IPS-18a (cell line): ENCODE measurements at regions not wholly inside any gene's neighbourhood (a gene's known extent, or its start where the extent isn't known, plus 50 kb on each side); places are given as distances from the start of the nearest gene placed in this dataset.

Experiments used
- H3K27ac ChIP-seq: one replicate; pipeline ENCODE4 v1.5.1; 2013; ENCODE audit warnings: low read length
- H3K27me3 ChIP-seq: one replicate; pipeline ENCODE4 v1.6.1; 2013; ENCODE audit warnings: mild to moderate bottlenecking, low read length; ENCODE audit not compliant: control insufficient read depth, insufficient read depth
- H3K36me3 ChIP-seq: one replicate; pipeline ENCODE4 v1.6.1; 2013; ENCODE audit warnings: low read depth, low read length; ENCODE audit not compliant: control insufficient read depth
- H3K4me1 ChIP-seq: one replicate; pipeline ENCODE4 v1.6.1; 2013; ENCODE audit warnings: low read depth, low read length; ENCODE audit not compliant: control insufficient read depth
- H3K4me3 ChIP-seq: one replicate; pipeline ENCODE4 v1.5.1; 2013; ENCODE audit warnings: low read length
- H3K9ac ChIP-seq: one replicate; pipeline ENCODE4 v1.6.1; 2013; ENCODE audit warnings: mild to moderate bottlenecking, low read length, moderate library complexity
- H3K9me3 ChIP-seq: one replicate; pipeline ENCODE4 v1.6.1; 2013; ENCODE audit warnings: low read depth, low read length; ENCODE audit not compliant: control insufficient read depth

DNA sequence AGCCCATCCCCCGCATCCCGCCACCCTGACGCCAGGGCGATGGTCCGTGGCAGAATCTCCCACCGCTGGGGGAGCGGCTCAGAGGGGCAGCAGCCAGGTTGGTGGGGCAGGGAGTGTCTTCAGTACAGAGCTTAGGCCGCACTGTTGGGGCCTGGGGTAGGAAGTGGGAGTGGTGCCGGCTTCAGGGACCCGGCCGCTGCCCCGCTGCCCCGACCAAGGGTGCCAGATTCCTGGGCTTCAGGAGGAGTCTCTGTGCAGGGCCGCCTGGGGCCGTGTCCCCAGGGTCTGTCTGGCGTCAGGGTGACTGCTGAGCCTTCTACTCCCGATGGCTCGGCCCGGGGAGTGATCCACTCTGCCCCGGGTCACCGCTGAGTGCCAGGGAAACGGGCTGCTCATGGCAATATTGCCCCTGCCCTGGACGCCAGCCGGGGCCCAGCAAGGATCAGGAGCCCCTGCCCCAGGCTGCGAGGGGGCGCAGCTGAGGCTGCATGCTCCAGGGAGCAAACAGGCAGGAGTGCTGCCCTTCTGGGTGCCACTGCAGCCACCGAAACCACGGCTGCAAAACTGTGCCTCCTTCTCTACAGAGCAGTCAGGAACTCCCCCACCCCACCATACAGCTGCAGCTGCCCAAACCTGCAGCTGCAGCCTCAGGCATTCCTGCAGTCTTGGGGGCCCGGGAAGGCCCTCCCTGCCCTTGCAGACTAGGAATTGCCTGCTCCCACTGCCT, 1206.1 kb downstream of the ARAP2 start:
- Histone ChIP-seq H3K36me3 (no peaks in the 10 kb centered on the region), H3K4me1 (no peaks in the 10 kb centered on the region), H3K4me3 (no peak overlapping the region), H3K9me3 (no peaks in the 10 kb centered on the region), H3K27ac (no peak overlapping the region), H3K9ac (no peak overlapping the region), H3K27me3 (no peaks in the 10 kb centered on the region)

DNA sequence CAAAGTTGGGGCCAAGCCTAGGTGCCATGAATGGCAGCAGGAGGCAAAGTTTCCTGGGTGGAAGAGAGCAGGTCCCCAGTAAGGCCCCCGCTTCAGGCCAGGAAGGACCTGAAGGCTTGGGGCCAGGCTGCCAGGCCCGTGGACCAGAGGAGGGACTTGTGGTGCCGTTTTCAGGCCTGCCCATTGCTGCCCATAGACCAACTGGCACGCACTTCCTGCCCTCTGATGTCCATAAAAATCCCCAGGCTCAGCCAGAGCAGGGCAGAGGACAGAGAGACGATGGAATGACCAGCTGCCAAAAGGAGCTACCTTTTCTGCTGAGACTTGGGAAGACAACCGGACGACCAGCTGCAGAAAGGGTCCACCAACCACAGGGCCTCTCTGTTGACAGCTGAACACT, 1205.5 kb downstream of the ARAP2 start:
- H3K27ac ChIP-seq: no peak overlapping the region
- no peaks in the 10 kb centered on the region for H3K36me3 ChIP-seq
- no peaks in the 10 kb centered on the region for H3K27me3 ChIP-seq
- H3K4me1 ChIP-seq: no peaks in the 10 kb centered on the region
- H3K4me3 ChIP-seq: no peak overlapping the region
- H3K9ac ChIP-seq: no peak overlapping the region
- no peaks in the 10 kb centered on the region for H3K9me3 ChIP-seq

DNA sequence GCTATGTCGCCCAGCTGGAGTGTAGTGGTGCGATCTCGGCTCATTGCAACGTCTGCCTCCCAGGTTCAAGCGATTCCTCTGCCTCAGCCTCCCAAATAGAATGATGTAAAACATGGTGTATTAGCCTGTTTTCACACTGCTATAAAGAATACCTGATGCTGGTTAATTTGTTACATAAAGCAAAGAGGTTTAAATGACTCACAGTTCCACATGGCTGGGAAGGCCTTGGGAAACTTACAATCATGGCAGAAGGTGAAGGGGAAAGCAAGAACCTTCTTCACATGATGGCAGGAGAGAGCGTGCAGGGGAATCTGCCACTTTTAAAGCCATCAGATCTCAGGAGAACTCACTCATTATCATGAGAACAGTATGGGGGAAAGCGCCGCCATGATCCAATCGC, 1191.8 kb downstream of the ARAP2 start:
- Histone ChIP-seq H3K36me3 (no peaks in the 10 kb centered on the region), H3K27ac (no peak overlapping the region), H3K9me3 (no peaks in the 10 kb centered on the region), H3K4me3 (no peak overlapping the region), H3K4me1 (peaks cover 5% of the 10 kb centered on the region), H3K9ac (no peak overlapping the region), H3K27me3 (no peaks in the 10 kb centered on the region)

DNA sequence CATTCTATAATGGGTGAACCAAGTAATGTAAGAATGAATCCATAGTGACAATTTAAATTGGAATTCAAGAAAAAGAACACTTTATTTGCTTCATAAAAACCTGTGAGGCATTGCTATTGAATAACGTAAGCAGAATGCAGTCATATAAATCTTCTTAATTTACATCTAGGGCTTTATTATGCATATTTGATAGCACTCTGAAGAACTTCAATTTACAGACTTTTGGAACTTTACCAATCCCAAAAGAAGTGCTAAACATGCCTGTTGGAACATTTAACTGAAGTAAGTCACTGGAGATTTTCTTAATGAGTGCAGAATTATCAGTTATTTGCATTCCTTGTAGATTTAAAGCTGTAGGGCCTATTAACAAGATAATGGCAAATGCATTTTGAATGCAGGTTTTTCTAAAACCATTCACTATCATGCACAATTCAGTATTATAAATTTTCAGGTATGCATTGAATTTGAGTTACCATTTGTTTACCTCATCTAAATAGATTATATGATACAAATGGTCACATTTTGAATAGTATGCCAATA, 1181.2 kb downstream of the ARAP2 start:
- Histone ChIP-seq H3K4me3 (no peak overlapping the region), H3K4me1 (peaks cover 3% of the 10 kb centered on the region), H3K27me3 (no peaks in the 10 kb centered on the region), H3K9me3 (no peaks in the 10 kb centered on the region), H3K9ac (no peak overlapping the region), H3K36me3 (no peaks in the 10 kb centered on the region), H3K27ac (no peak overlapping the region)

DNA sequence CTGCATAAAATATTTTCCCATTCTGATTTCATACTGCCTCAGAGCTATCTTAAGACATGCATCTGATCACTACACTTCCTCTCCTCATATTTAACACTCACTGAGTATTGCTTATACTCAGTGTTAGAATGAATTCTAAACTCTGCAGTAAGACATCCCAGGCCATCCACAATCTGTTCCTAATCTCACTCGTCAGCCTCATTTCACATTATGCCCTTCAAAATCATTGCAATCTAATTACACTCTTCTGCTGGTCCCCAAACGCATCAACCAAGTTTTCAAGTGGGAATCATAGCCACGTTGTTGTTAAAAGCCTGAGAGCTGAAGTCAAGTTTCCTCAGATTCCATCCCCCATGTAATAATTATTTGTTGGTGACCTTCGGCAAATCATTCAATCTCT, 1177.9 kb downstream of the ARAP2 start:
- H3K9me3 ChIP-seq: no peaks in the 10 kb centered on the region

DNA sequence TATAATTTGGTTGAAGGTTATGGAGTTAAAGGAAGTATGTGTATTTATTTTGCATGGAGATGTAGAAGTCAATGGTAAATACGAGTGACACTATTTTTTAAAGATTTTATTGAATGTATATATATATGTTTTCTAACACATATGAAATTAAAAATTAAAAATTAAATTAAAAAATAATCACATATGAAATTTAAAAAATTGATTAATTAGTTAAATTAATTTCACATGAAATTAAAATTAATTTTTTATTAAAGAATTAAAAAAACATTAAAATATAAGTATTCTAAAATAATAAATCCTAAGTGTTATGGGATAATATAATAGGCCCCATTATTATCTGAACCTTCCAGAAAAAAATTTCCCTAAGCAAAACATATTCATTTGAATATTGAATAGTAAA, 1163.5 kb downstream of the ARAP2 start:
- H3K9ac ChIP-seq: no peak overlapping the region
- no peak overlapping the region for H3K4me3 ChIP-seq
- H3K27ac ChIP-seq: no peak overlapping the region
- H3K4me1 ChIP-seq: no peaks in the 10 kb centered on the region
- H3K36me3 ChIP-seq: no peaks in the 10 kb centered on the region
- no peaks in the 10 kb centered on the region for H3K9me3 ChIP-seq
- H3K27me3 ChIP-seq: no peaks in the 10 kb centered on the region

More for the DNA sequence above, 1177.9 kb downstream of the ARAP2 start:
- Histone ChIP-seq H3K27me3 (no peaks in the 10 kb centered on the region), H3K4me3 (no peak overlapping the region), H3K9ac (no peak overlapping the region), H3K36me3 (no peaks in the 10 kb centered on the region), H3K4me1 (peaks cover 3% of the 10 kb centered on the region), H3K27ac (no peak overlapping the region)

DNA sequence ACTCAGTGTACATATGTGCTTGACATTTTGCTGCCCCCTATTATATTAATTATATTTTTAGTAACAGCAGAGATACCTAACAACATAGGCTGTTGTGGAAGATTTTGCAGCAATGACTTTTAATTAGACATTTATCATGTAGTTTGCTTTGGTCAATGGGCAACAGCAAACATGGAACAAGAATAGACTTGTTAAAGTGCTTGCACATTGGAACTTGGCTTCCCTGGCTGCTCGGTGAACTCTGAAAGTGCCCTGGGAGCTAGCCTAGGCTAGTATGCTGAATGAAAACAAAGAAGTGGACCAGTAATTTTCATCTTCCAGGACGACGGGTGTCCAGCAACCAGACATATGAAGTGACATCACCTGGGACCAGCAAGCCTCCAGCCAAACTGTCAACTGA, 1157.1 kb downstream of the ARAP2 start:
- Histone ChIP-seq H3K27ac (no peak overlapping the region), H3K4me1 (no peaks in the 10 kb centered on the region), H3K9ac (no peak overlapping the region), H3K27me3 (no peaks in the 10 kb centered on the region), H3K4me3 (no peak overlapping the region), H3K9me3 (no peaks in the 10 kb centered on the region), H3K36me3 (no peaks in the 10 kb centered on the region)

DNA sequence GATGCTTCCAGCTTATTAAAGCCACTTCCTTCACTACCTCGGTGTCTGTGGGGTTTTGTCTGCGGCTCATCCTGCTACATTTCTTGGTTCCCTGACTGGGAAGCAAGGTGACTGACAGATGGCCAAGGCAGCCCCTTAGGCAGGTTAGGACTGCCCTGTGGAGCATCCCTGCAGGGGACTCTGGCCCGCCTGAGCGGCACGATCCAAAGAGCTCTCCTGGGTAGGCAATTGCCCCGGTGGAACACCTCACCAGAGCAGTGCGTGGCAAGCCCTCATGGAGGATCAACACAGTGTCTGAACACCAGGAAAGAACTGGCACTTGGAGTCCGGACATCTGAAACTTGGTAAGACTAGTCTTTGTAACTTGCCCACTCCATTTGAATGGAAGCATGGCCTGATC, 1143.4 kb downstream of the ARAP2 start:
- Histone ChIP-seq H3K9me3 (no peaks in the 10 kb centered on the region), H3K27ac (no peak overlapping the region), H3K9ac (no peak overlapping the region), H3K36me3 (no peaks in the 10 kb centered on the region), H3K4me3 (no peak overlapping the region), H3K27me3 (no peaks in the 10 kb centered on the region), H3K4me1 (no peaks in the 10 kb centered on the region)

DNA sequence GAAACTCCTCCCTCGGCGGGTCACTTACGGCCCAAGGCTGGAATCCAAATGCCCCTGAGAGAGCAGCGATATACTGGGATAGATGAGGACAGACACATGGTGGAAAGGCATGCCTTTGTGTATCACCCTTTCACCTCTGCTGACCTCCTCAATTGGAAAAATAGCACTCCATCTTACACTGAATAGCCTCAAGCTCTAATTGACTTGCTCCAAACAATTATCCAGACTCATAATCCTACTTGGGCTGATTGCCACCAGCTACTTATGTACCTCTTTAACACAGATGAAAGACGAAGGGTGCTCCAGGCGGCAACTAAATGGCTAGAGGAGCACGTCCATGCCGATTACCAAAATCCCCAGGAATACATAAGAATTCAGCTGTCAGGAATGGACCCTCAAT, 1142.2 kb downstream of the ARAP2 start:
- H3K9ac ChIP-seq: no peak overlapping the region
- H3K9me3 ChIP-seq: no peaks in the 10 kb centered on the region
- H3K27ac ChIP-seq: no peak overlapping the region
- H3K36me3 ChIP-seq: no peaks in the 10 kb centered on the region
- no peaks in the 10 kb centered on the region for H3K27me3 ChIP-seq
- no peaks in the 10 kb centered on the region for H3K4me1 ChIP-seq
- no peak overlapping the region for H3K4me3 ChIP-seq

DNA sequence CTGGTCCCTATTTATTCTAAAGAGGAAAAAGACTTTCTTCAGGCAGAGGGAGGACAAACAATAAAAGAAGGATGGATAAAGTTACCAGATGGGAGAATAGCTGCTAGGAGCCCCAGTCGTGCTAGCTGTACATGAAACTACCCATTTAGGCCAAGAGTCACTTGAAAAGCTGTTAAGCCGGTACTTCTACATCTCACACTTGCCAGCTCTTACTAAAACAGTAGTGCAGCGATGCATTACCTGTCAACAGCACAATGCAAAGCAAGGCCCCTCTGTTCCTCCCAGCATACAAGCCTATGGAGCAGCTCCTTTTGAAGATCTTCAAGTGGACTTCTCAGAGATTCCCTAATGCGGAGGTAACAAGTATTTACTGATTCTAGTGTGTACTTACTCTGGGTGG, 1138.8 kb downstream of the ARAP2 start:
- Histone ChIP-seq H3K36me3 (no peaks in the 10 kb centered on the region), H3K4me3 (no peak overlapping the region), H3K27ac (no peak overlapping the region), H3K27me3 (no peaks in the 10 kb centered on the region), H3K9me3 (no peaks in the 10 kb centered on the region), H3K4me1 (no peaks in the 10 kb centered on the region), H3K9ac (no peak overlapping the region)

DNA sequence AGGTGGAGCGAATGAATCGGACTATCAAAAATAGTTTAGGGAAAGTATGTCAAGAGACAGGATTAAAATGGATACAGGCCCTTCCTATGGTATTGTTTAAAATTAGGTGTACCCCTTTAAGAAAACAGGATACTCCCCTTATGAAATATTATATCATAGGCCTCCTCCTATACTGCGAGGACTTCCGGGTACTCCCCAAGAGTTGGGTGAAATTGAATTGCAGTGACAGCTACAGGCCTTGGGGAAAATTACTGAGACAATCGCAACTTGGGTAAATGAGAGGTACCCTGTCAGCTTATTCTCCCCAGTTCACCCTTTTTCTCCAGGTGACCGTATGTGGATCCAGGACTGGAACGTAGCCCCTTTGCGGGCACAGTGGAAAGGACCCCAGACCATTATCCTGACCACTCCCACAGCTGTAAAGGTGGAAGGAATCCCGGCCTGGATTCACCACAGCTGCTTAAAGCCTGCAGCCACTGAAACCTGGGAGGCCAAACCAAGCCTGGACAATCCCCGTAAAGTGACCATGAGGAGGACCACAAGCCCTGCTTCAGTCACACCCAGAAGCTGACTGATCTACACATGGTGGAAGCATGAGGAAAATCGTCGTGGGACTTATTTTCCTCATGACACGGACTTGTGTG, 1138.1 kb downstream of the ARAP2 start:
- no peaks in the 10 kb centered on the region for H3K4me1 ChIP-seq
- H3K27ac ChIP-seq: no peak overlapping the region
- H3K36me3 ChIP-seq: no peaks in the 10 kb centered on the region
- no peak overlapping the region for H3K9ac ChIP-seq
- H3K27me3 ChIP-seq: no peaks in the 10 kb centered on the region
- no peak overlapping the region for H3K4me3 ChIP-seq
- no peaks in the 10 kb centered on the region for H3K9me3 ChIP-seq

DNA sequence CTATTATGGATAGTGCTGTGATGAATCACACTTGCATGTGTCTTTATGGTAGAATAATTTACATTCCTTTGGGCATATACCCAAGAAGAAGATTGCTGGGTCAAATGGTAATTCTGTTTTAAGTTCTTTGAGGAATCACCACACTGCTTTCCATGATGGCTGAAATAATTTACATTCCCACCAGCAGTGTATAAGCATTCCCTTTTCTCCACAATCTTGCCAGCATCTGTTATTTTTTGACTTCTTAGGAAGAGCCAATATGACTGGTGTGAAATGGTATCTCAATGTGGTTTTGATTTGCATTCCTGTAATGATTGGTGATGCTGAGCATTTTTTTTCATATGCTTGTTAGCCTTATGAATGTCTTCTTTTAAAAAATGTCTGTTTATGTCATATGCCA, 1120.2 kb downstream of the ARAP2 start:
- Histone ChIP-seq H3K9me3 (no peaks in the 10 kb centered on the region), H3K4me1 (no peaks in the 10 kb centered on the region), H3K27me3 (no peaks in the 10 kb centered on the region), H3K27ac (no peak overlapping the region), H3K36me3 (no peaks in the 10 kb centered on the region), H3K4me3 (no peak overlapping the region), H3K9ac (no peak overlapping the region)
